Left lobe of liver (tissue), 2 donors: ENCODE measurements at regions not wholly inside any gene's neighbourhood (a gene's known extent, or its start where the extent isn't known, plus 50 kb on each side); places are given as distances from the start of the nearest gene placed in this dataset.
A peak's percentile ranks its signal among the peaks of the same experiment; 100 is the strongest.

Source experiments
- ATAC-seq: fragments of 200-7000 bp; cut with Tn5 transposase; one replicate; pipeline ENCODE4 v1.9.1; 2020; ENCODE audit warnings: mild to moderate bottlenecking, moderate library complexity
- DNase-seq: peaks from one replicate; pipeline ENCODE4 v3.0.0-alpha.2; 2020; ENCODE audit warnings: low spot score
- donor health status: DM: no; HTN: no; CAD: no; lungs with moderate emphysema.
- donor health status: DM: no; HTN: yes; CAD: no.

DNA sequence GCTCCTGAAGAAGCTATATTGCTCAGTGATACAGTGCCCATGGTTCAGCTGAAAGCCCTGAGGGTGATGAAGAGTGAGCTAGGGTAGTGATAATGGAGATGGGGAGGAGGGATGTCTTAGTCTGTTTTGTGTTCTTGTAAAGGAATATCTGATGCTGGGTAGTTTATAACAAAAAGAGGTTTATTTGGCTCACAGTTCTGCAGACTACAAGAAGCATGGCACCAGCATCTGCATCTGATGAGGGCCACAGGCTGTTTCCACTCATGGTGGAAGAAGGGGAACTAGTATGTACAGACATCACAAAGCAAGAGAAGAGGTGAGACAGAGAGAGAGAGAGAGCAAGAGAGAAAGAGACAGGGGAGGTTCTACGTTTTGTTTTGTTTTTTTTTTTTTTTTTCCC is 417.3 kb upstream of the TRIB2 start:
- ATAC-seq = no peak
- no peak for DNase-seq

DNA sequence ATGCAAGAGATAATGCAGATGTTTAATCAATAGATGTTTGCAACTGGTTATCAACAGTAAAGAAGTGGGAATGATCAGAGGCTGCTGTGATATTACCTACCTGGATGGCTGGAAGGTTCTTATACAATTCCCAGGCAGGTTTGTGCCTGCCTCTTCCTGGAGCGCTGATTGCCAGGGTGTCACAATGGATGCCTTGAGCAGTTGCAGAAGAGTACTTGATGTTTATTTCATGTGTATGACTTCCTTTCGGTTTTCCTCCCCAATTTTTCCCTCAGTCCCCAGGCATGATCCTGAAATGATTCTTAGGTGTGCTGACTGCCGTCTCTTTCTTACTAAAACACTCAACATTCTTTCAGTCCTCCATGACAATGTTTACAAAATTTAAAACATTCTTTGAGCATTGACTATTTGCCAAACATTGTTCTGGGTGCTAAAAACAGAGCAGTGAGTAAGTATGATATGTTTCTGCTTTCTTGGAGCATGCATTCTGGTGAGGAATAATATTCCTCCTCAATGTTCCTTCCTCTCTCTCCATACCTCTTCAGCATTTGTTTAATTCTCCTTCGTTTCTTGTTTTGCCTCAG is 416.6 kb upstream of the TRIB2 start:
- DNase-seq (no peak), ATAC-seq (no peak)

DNA sequence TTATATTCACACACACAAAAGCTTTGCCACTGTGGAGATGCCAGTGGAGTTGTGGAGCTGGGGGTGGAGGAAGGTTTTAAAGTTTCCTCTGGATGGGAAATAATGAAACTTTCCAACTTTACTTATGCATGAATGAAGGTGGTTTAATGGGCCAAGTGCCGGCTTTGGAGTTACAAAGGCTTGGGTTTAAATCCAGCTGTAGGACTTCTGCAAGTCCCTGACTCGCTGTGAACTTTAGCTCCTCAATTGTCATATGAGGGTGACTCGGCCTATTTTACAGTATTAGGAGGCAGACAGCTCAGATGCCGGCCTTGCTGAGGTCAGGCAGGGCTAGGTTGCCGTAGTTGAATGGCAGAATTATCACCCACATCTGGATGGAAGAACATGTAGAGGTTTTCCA is 415.8 kb upstream of the TRIB2 start:
- DNase-seq (no peak), ATAC-seq (no peak)

DNA sequence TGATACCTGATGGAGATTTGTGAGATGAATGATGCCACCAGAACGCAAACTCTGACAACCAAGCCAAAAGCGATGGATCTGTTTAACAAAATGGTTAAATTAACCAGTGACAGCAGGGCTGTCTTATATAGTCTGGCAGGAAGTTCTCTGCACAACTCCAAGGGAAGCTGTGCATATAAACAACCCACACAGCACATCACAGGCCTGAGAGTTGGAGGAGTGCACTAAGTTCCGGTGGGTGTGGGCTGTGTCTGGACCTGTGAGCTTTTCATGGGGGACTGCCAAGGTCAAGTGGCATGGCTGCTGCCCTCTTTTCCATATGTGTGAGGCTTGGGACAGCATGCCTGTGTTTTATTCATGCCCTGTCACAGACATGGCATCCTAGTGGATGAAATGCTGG is 414.6 kb upstream of the TRIB2 start:
- ATAC-seq = no peak

DNA sequence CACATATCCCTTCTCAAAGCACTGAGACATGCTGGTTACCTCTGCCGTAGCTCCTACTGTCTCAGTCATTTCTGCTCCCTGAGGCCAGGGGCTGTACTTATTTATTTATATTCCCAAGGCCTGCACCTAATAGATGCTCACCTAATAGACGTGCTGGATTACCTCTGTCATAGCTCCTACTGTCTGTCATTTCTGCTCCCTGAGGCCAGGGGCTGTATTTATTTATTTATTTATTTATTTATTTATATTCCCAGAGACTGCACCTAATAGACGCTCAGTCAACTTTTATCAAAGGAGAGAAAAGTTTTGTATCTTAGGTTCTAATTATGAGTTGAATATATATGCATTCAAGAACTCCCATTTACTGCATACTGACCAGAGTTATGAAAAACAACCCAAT is 414.0 kb upstream of the TRIB2 start:
- ATAC-seq (no peak), DNase-seq (no peak)

More for the DNA sequence above, 414.6 kb upstream of the TRIB2 start:
- no peak for DNase-seq

DNA sequence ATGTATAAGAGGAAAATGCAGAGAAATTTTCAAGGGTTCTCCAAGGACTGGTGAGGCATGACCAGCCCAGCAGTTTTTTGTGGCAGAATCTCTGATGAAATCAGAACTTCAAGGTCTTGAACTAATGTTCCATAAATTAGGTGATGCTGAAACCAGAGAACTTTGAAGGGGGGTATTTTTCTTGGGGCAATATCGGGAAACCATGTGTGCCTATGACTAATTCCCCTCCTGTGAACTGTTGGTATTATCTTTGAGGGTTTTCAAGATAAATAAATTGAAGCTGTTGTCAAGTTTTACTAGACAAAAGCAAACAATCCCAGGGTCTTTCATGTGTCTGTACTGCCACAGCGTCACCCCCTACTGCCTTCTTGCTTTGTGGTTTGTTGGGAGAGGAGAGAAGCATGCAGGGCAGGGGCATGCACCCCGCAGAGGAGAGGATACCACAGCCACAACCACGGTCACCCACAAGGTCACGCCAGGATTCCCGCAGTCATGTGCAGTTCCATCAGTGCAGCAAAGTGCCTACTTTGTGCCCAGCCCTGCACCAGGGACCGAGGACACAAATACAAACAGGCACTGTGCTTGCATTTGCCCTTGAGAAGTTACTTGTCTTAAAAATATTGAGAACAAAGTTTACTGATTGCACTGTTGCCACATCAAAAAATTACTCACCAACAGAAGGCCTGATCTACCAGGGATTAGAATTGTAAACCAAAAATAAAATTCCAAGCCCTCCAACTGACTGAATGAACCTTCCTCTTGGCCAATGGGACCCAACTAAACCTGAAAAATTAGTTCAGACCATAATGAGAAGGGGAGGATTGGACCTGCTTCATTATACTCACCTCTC is 413.3 kb upstream of the TRIB2 start:
- no peak for ATAC-seq

DNA sequence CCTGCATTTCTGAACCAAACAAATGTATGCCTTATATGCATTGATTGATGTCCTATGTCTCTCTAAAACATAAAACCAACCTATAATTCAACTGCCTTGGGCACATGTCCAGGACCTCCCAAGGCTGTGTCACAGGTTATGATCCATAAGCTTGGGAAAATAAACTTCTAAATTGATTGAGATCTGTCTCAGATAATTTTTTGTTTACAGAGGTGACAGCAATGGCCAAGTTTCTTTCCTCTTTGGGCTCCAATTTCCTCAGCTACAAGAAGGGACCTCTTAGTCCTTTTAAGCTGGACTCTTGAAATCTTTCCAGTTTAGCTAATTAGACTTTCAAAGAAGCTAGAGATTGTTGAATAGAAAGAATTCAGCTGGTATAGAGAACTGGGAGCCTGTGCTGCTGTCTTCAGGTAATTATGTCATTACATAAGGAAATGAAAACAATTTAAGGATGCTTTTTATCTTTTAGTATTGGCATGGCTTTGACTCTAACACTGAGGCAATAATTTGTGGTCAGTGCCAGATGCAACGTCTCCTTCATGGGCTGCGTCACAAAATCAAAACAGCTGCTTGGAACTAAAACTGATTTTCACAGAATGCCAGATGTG is 412.1 kb upstream of the TRIB2 start:
- no peak for ATAC-seq
- no peak for DNase-seq

More for the DNA sequence above, 413.3 kb upstream of the TRIB2 start:
- DNase-seq = no peak

DNA sequence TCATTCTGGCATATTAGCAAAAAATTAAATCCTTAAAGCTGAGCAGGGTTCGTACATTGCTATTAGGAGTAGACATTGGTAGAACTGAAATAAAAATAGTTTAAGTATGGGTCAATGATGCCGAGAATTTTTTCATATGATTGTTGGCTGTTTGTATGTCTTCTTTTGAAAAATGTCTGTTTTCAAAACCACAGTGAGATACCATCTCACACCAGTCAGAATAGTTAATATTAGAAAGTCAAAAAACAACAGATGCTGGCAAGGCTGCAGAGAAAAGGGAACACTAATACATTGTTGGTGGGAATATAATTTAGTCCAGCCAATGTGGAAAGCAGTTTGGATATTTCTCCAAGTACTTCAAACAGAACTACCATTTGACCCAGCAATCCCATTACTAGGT is 410.8 kb upstream of the TRIB2 start:
- DNase-seq = no peak

DNA sequence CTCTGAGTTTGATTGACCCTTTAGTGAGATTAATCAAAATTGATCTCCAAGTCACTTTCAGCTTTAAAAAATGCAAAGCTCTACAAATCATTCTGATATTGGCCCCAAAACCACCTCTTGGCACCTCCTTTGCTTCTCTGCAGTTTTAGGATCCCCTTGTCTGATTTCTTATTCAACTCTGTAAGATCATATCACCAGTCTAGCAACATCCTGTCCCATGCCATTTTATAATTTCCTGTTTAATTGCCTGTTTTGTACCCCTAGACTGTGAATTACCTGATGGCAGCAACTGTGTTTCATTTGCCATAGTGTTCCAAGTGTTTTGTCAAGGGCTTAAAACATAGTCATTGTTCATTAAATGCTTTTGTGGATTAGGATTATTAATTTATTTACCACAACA is 406.3 kb upstream of the TRIB2 start:
- DNase-seq (no peak), ATAC-seq (no peak)

More for the DNA sequence above, 410.8 kb upstream of the TRIB2 start:
- no peak for ATAC-seq

DNA sequence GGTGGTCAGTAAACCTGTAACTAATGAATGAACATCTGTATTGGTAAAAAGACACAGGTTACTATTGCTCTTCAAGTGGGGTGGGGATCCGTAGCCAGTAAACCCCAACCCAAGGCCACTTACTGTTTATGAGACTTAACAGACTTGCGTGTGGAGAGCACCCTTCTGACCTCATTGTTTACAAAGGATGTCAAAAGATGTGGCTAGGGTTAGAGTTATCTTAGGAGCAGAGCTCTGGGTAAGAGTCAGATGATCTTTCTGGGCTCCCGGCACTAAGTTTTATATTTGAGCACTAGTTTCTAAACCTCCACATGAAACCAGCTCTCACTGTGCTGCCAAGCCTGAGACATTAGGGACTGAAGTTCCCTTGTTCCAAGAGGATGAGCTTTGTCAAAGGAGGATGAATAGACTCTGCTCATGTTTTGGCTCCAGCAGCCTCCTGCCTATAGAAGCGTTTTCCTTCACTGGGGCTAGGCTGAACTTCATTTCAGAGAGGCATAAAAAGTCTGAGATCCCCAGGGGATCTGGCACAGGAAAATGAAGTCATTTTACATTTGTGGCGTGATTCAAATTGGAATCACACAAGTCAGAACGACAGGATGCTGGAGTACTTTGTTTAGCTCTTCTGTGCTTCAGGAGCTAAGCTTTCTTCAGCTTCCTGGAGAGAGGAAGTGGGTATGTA is 403.1 kb upstream of the TRIB2 start:
- ATAC-seq = no peak
- no peak for DNase-seq

DNA sequence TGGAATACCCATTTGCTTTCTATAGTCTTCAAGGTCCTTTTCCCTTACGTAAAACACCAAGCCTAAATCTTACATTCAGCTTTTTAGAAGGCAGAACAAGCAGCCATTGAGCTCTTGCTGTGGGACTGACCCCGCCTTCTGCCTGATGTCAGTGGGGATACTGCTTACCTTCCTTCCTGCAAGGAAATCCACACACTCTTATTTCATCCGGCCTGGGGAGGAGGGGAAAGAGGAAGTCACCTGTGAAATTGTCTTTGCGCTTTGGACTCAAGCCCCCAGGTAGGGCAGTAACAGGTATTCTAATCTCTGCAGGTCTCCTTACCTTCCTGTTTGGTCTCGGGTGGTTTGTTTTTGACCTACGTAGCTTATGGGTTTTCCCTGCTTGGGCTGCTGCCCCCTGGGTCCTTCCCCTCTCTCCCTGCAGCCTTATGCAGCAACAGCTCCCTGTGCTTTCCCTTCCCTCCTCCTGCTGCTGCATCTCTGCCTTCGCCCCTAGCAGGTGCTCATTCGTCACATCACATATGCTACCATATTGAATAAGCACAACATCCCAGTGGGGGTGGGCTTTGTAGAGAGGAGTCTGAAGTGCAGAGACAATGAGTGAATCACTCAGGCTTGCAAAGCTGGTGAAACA is 402.5 kb upstream of the TRIB2 start:
- ATAC-seq = no peak

DNA sequence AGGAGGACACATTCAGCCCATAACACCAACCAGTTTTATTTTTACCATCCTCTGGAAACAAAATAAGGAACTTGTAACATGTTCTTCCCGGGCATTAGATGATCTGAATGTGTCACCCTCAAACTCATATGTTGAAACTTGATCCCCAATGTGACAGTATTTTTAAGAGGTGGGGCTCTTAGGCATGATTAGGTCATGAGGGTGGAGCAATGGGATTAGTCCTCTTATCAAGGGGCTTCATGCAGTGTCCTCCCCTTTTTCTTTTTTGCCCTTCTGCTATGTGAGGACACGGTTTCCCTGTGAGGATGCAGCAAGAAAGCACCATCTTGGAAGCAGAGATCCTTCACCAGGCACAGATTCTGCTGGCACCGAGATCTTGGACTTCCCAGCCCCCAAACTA is 401.5 kb upstream of the TRIB2 start:
- ATAC-seq = no peak
- no peak for DNase-seq

More for the DNA sequence above, 402.5 kb upstream of the TRIB2 start:
- no peak for DNase-seq

DNA sequence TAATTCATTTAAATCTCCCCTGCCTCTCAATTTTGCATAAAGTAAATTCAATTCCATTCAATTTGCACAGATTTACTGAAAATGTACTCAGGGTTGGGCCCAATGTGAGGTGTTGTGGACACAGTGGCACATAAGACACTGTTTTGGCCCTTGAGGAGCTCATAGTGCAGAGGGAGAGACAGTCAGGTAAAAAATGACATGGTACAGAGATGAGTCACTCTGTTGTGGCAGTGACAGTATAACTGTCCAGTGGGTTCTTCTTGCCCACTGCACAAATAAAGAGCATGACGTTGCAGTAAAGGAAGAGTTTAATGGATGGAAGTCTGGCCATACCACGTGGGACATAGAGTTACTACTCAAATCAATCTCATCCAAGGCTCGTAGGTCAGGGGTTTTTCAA is 400.3 kb upstream of the TRIB2 start:
- DNase-seq (no peak), ATAC-seq (no peak)

DNA sequence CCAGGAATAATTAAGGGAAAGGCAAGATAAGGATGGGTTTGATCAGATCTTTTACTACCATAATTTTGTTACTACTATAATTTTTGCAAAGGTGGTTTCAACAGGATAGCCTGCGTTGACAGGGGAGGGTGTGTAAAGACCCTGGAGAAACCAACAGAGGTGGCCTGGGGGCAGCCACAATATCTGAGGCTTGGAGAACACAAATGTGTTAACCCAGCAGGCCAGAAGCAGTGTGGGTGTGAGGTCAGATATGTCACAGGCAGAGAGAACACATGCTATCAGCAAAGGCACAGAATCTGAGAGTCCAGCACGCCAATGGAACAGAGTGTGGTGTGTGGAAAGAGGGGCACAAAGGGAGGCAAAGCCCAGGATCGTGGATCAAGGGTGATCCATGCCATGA is 399.4 kb upstream of the TRIB2 start:
- ATAC-seq (no peak), DNase-seq (no peak)

DNA sequence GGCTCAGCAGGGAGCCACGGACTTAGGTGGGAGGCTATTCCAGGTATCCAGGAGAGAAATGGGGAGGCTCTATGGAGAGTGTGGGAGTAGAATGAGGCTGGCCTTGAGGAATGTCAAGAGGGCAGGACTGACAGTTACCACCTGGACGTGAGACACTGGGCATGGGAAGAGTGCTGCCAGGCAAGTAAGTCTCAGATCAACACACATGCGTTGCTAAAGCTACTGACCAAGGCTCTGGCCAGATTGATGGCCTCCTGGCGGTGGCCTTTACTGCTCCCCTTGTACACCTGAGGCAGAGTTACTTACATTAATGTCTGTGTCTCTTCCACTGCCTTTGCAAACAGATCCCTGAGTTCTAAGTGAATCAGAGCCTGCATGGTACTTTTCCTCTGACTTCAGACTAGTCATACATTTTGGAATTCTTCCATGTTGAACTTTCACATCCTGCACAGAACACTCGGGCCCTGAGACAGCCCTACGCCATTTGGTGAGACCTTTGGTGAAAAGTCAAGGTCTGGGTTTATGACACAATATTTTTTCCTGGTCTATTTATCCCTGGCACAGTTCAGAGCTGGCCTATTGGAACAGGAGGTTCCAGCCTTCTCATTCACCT is 398.8 kb upstream of the TRIB2 start:
- no peak for DNase-seq
- peak; percentile 24 for ATAC-seq

DNA sequence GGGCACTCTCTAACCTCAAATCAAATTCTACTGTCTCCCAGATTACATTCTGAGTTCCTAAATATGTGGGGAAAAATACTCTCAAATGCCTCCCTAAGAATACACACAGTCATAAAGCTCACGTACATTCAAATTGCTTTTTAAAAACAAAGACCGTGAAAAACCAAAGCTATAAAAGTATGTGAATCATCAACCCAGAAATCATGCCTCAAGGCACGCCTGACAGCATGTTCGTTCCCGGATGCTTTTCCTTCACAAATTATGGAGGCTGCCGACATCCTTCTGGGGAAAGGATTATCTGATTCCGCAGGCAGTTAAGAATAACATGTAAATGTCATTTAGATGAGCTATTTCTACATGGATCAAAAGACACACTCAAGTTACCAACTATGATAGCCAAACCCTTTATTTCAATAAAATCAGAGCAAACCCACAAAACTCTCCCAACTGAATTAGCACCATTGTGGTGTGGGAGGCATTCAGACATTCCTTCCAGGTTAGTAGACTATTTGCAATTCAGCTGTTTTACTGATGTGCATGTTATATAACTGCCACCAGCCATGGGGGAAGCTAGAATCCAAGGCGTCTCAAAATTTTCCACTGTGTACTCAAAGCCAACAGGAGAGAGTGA is 398.2 kb upstream of the TRIB2 start:
- DNase-seq (no peak), ATAC-seq (no peak)

DNA sequence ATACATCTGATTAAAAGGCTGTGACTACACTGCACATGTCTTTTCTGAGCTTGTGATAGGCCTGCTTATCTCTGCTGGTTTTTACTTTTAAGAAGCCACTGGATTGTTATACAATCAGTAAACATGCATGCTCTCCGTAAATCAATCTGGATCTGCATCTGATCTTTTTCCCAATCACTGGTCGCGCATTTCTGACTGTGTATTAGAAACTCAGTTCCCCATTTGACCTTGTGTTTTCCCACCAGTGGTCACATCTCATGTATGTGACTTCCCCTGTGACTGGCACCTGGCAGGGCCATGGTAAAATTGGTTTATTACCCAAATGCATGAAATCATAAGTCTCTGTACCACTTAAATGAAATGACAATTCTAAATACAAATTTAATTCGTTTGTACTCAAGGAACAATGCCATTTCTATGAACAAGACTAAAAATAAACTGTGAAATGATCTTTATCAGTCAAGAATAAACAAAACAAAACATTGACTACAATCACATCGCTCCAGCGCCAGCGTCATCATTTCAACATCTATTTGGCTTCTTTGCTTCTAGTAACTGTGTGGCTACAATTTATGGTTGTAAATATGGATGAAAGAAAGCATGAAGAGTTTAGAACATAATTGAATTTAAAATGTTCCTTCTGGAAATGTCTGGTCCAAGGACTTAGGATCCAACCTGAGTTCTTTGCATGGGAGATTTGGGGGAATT is 396.6 kb upstream of the TRIB2 start:
- DNase-seq = no peak
- ATAC-seq = no peak

DNA sequence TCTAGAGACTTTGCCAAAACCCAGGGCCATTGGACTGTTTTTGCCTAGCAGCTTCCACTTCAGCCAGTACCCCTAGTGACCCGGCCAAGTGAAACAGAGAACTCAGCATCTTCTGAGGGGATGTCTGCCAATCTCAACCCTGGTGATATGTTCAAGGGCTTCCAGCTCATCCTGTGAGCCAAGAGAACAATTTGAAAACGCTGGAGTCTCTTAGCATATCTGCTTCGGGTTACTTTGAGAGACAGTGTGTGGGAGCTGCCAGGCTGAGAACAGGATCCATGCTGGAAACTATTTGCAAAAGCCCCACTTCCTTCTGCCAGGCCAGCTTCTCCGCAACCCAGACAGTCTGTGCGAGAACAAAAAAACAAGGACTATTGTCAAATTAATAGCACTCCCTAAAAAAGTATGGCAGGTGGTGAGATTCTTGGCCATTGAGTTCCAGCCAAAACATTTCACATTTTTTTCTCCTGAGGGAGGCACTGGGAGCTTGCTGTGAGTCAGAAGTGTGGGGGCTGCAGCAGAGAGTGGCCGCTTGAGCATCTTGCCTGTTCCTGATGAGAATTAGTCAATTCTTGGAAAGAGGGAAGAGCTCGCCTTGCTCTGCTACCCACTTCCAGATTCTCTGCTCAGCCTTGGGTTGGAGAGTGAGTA is 395.6 kb upstream of the TRIB2 start:
- DNase-seq = no peak
- no peak for ATAC-seq

DNA sequence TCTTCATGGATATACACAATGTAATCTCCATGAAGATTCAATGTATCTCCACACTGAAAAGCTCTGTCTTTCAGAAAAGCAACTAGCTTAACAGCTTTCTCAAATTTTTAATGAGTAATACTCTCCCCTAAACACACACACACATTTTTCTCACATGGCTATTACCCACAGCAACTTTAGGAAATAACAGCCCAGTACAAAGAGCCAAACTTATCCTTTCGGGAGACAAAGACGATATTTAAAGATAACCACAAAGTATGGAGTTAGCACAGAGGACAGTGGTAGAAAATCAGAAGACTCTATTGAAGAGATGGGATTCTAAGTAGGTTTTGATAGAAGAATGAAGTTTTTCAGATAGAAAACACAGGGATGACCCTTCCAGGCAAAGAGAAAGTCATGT is 394.9 kb upstream of the TRIB2 start:
- no peak for ATAC-seq

More for the DNA sequence above, 394.9 kb upstream of the TRIB2 start:
- DNase-seq = no peak
